NB4 (cell line): ENCODE measurements at regions not wholly inside any gene's neighbourhood (a gene's known extent, or its start where the extent isn't known, plus 50 kb on each side); places are given as distances from the start of the nearest gene placed in this dataset.

ENCODE experiments used
- CTCF ChIP-seq: IDR thresholded peaks from one replicate; pipeline ENCODE4 v1.5.1; 2012; ENCODE audit warnings: low read depth, low read length
- MAX ChIP-seq: IDR thresholded peaks from 2 replicates; pipeline ENCODE4 v1.6.1; 2011; ENCODE audit warnings: low read depth, low read length
- POLR2A ChIP-seq: IDR thresholded peaks from 2 replicates; pipeline ENCODE4 v1.6.1; 2011; ENCODE audit warnings: mild to moderate bottlenecking; ENCODE audit not compliant: insufficient read length; ENCODE audit errors: extremely low read depth

GRCh38 chr18:55839343-55839742 lies 251.4 kb upstream of the TCF4 start:
- no peak for TF ChIP-seq POLR2A
- TF ChIP-seq CTCF: no peak
- TF ChIP-seq MAX: no peak
